ENCODE measurements at regions not wholly inside any gene's neighbourhood (a gene's known extent, or its start where the extent isn't known, plus 50 kb on each side); places are given as distances from the start of the nearest gene placed in this dataset.
"Not testable (repeated sequence)": the region's sequence is repeated elsewhere in the genome, so short reads cannot be mapped to it uniquely, and the experiment has no call there.

DNA sequence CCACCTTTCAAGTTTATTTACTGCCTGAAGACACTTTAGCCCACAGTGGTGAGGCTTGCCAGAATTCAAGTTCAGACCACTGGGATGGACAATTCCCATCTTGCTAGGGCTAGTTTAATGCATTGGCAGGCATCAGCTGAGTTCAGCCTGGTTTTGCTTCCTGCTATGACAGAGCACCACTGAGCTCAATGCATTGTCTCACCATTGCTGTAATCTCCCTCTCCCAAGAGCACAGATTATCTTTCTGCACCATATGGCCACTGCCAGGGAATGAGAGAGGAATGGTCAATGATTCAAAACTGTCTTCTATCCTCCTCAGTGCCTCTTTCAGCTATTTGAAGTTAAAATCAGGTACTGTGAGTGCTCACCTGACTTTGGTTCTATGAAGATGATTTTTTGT, 160.8 kb downstream of the XPNPEP1 start:
- H3K4me1 ChIP-seq: no peaks in the 10 kb centered on the region
- H3K27ac ChIP-seq: no peak overlapping the region
- DNase-seq (ENCODE audit: low read depth in 1 of 2, low spot score in 1 of 2) (no peak), FAIRE-seq (no peak), ATAC-seq (no peak)
- ChIA-PET POLR2A (no interaction called here), CTCF (no interaction called here)
- H3K4me2 ChIP-seq: no peak overlapping the region
- no peak for TF ChIP-seq RCOR1 (IDR thresholded peaks at IDR 0.05; ENCODE audit: low read depth, low read length)
- no peak for TF ChIP-seq FOXS1 (CRISPR knock-in tag; IDR thresholded peaks at IDR 0.05)
- no peak for TF ChIP-seq MAFK (IDR thresholded peaks at IDR 0.05; ENCODE audit: partially characterized antibody)
- TF ChIP-seq ESRRA (IDR thresholded peaks at IDR 0.05; ENCODE audit: borderline replicate concordance, low read length): no peak
- no peak for TF ChIP-seq GATA3 (IDR thresholded peaks at IDR 0.05; ENCODE audit: borderline replicate concordance)
- no peak for TF ChIP-seq HDAC2 (IDR thresholded peaks at IDR 0.05)
- no peak for TF ChIP-seq NR3C1 (IDR thresholded peaks at IDR 0.05)
- TF ChIP-seq ZNF302 (CRISPR knock-in tag; IDR thresholded peaks at IDR 0.05): no peak
- no peak for TF ChIP-seq MAX (IDR thresholded peaks at IDR 0.05)
- TF ChIP-seq POLR2AphosphoS2 (conservative IDR thresholded peaks at IDR 0.05; ENCODE audit: low read length): no peak
- TF ChIP-seq HOXB13 (CRISPR knock-in tag; IDR thresholded peaks at IDR 0.05; ENCODE audit: low read depth): no peak
- no peak for TF ChIP-seq ATOH8 (CRISPR knock-in tag; IDR thresholded peaks at IDR 0.05; ENCODE audit: low read depth)
- no peak for TF ChIP-seq CHD4 (IDR thresholded peaks at IDR 0.05; ENCODE audit: borderline replicate concordance)
- no peak for TF ChIP-seq ZSCAN20 (CRISPR knock-in tag; IDR thresholded peaks at IDR 0.05)
- no peak for TF ChIP-seq ZFP36 (IDR thresholded peaks at IDR 0.05; ENCODE audit: borderline replicate concordance, partially characterized antibody)
- TF ChIP-seq CBX2 (IDR thresholded peaks at IDR 0.05; ENCODE audit: borderline replicate concordance, low read depth): no peak
- TF ChIP-seq POLR2A (IDR thresholded peaks at IDR 0.05; ENCODE audit: low read length): no peak
- no peak overlapping the region for H3K4me3 ChIP-seq
- no peaks in the 10 kb centered on the region for H3K9me3 ChIP-seq

GRCh38 chr10:109757670-109758069, 165.6 kb downstream of the XPNPEP1 start:
- FAIRE-seq, POLR2A ChIA-PET, H3K27ac ChIP-seq, H3K4me1 ChIP-seq, H3K4me2 ChIP-seq, H3K4me3 ChIP-seq, H3K9me3 ChIP-seq: not testable (repeated sequence)
- ATAC-seq (peak in 1 of 2 experiments; percentile 66; a peak in 3 of 6 replicates), DNase-seq (ENCODE audit: low read depth in 1 of 2, low spot score in 1 of 2) (peak in 1 of 2 experiments; percentile 30)
- under 1% methylated on average over 6 of the region's 6 CpGs for WGBS (ENCODE audit: missing lambda C conversion rate)
- TF ChIP-seq RAD21 (conservative IDR thresholded peaks at IDR 0.05 in 1 of 2, IDR thresholded peaks at IDR 0.05 in 1 of 2): 0 out of 5 replicates have a peak, but pooled peaks of 1 of the 2 experiments have one; percentile 8
- CTCF ChIA-PET: interaction anchor here (1.0 to 1.4 kb wide), 3 partner anchors 16 to 980 kb away, joined by 3 to 7 read pairs (median 3); no protein-coding TSS in a partner anchor

GRCh38 chr10:109746861-109747260, 176.4 kb downstream of the XPNPEP1 start:
- H3K4me3 ChIP-seq: no peak overlapping the region
- no peak for FAIRE-seq
- ChIA-PET POLR2A (no interaction called here), CTCF (no interaction called here)
- ATAC-seq: no peak
- no peak for DNase-seq (ENCODE audit: low read depth in 1 of 2, low spot score in 1 of 2)
- H3K27ac ChIP-seq: no peak overlapping the region
- no peaks in the 10 kb centered on the region for H3K9me3 ChIP-seq
- H3K4me1 ChIP-seq: no peaks in the 10 kb centered on the region
- no peak overlapping the region for H3K4me2 ChIP-seq
- TF ChIP-seq EHMT2 (IDR thresholded peaks at IDR 0.05; ENCODE audit: low read depth): no peak
- TF ChIP-seq, protein P1, sequence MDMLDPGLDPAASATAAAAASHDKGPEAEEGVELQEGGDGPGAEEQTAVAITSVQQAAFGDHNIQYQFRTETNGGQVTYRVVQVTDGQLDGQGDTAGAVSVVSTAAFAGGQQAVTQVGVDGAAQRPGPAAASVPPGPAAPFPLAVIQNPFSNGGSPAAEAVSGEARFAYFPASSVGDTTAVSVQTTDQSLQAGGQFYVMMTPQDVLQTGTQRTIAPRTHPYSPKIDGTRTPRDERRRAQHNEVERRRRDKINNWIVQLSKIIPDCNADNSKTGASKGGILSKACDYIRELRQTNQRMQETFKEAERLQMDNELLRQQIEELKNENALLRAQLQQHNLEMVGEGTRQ (IDR thresholded peaks at IDR 0.05): no peak
- TF ChIP-seq JUNB (IDR thresholded peaks at IDR 0.05): no peak
- TF ChIP-seq RARB (CRISPR knock-in tag; IDR thresholded peaks at IDR 0.05): no peak
- TF ChIP-seq RNF2 (IDR thresholded peaks at IDR 0.05; ENCODE audit: borderline replicate concordance, low read depth): no peak
- no peak for TF ChIP-seq CHD4 (IDR thresholded peaks at IDR 0.05; ENCODE audit: borderline replicate concordance)
- no peak for TF ChIP-seq POLR2AphosphoS2 (conservative IDR thresholded peaks at IDR 0.05; ENCODE audit: low read length)
- TF ChIP-seq ZC3H11A (IDR thresholded peaks at IDR 0.05): no peak
- no peak for TF ChIP-seq ZFP36 (IDR thresholded peaks at IDR 0.05; ENCODE audit: borderline replicate concordance, partially characterized antibody)
- no peak for TF ChIP-seq HDAC2 (IDR thresholded peaks at IDR 0.05)
- TF ChIP-seq KDM5A (IDR thresholded peaks at IDR 0.05): no peak
- TF ChIP-seq HOXA7 (CRISPR knock-in tag; IDR thresholded peaks at IDR 0.05): no peak
- TF ChIP-seq POLR2A (IDR thresholded peaks at IDR 0.05; ENCODE audit: low read length): no peak
- TF ChIP-seq MAX (IDR thresholded peaks at IDR 0.05): no peak
- TF ChIP-seq FOXS1 (CRISPR knock-in tag; IDR thresholded peaks at IDR 0.05): no peak
- no peak for TF ChIP-seq MAZ (IDR thresholded peaks at IDR 0.05; ENCODE audit: borderline replicate concordance, low read depth, low read length)
- 5% methylated on average over 1 of the region's 1 CpG for WGBS (ENCODE audit: missing lambda C conversion rate)
